Stomach (tissue), 8 donors: ENCODE measurements at regions not wholly inside any gene's neighbourhood (a gene's known extent, or its start where the extent isn't known, plus 50 kb on each side); places are given as distances from the start of the nearest gene placed in this dataset.

Experiments
- DNase-seq, 2 donors: peaks; one replicate each; pipeline versions ENCODE4 v3.0.0 to v3.0.0-alpha.2; 2013 to 2019
- H3K27ac ChIP-seq, 5 donors: fragments of 200-600 bp in 4 of 5; sonication (generic) in 4 of 5; one replicate each; pipeline ENCODE4 v1.5.1; 2013 to 2019; ENCODE audit warnings: mild to moderate bottlenecking in 1 of 5, moderate library complexity in 1 of 5
- H3K27me3 ChIP-seq, 3 donors: fragments of 200-600 bp; sonication (generic); one replicate each; pipeline ENCODE4 v1.5.1; 2017 to 2019; ENCODE audit warnings: mixed run types in 1 of 3
- H3K36me3 ChIP-seq, 4 donors: fragments of 200-600 bp; sonication (generic); 1 replicate in 3 of 4; 2 replicates in 1 of 4; pipeline ENCODE4 v1.5.1; 2016 to 2019
- H3K4me1 ChIP-seq, 4 donors: fragments of 200-600 bp; sonication (generic); one replicate each; pipeline ENCODE4 v1.5.1; 2016 to 2019
- H3K4me3 ChIP-seq, 4 donors: fragments of 200-600 bp; sonication (generic) in 3 of 4; one replicate each; pipeline ENCODE4 v1.5.1; 2016 to 2019; ENCODE audit warnings: mild to moderate bottlenecking in 1 of 4
- H3K9me3 ChIP-seq, 4 donors: fragments of 200-600 bp; sonication (generic); one replicate each; pipeline ENCODE4 v1.5.1; 2016 to 2019
- CTCF ChIP-seq, 7 experiments: fragments of 450-650 bp in 4 of 7; fragments of 200-600 bp in 3 of 7; sonication (generic) in 3 of 7; IDR thresholded peaks; one replicate each; pipeline ENCODE4 v1.5.1; 2016 to 2019; ENCODE audit warnings: antibody characterized with exemption in 7 of 7, control low read depth in 2 of 7, mild to moderate bottlenecking in 1 of 7
- EP300 ChIP-seq: sonication (generic); formaldehyde crosslinking; IDR thresholded peaks from one replicate; pipeline ENCODE4 v1.6.1; 2017; ENCODE audit warnings: antibody characterized with exemption
- POLR2A ChIP-seq, 4 donors: fragments of 450-650 bp; IDR thresholded peaks; one replicate each; pipeline ENCODE4 v1.6.1; 2016; ENCODE audit warnings: antibody characterized with exemption in 4 of 4, control low read depth in 2 of 4, mild to moderate bottlenecking in 1 of 4, moderate library complexity in 1 of 4
- POLR2AphosphoS5 ChIP-seq, 3 donors: sonication (generic); formaldehyde crosslinking; IDR thresholded peaks; one replicate each; pipeline ENCODE4 v1.6.1; 2016; ENCODE audit warnings: antibody characterized with exemption in 3 of 3
- WGBS, 5 donors: extraction: QIAGEN DNeasy Blood & Tissue Kit in 3 of 5; methylation state at CpG; one replicate each; pipeline versions ENCODE4 v1.1.5 to v1.1.7; 2013 to 2018; 5-methylcytosine and 5-hydroxymethylcytosine counted together
- intact Hi-C: fragments of 100-400 bp; cut with DNase I; formaldehyde crosslinking; loops from one replicate; pipeline ENCODE4 v1.15.1; 2023; ENCODE audit warnings: low total_unique reads
- donor health status: healthy with polysubstance abuse.
- donor health status: Bipolar disorder and iron deficiency.
- donor health status: healthy.

DNA sequence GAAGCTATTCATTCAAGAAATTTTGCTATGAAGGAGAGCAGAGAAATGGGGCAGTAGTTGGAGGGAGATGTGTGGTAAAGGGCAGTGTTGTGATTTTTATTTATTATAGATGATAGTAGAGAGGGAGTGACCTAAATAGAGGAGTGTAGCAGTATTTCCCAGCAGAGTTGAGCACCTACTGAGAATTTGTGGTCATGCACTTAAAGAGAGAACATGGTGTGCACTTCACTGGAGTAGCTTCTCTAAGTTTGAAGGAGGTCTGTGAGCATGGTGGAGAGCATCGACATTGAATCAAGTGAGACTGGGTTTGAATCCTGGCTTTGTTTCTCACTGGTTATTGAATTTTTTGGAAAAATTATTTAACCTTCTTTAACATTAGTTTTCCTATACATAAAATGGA is 129.2 kb downstream of the AQP4 start:
- intact Hi-C loops, result no loop called here
- Histone ChIP-seq H3K4me3 (no peak overlapping the region), H3K27ac (no peak overlapping the region), H3K9me3 (no peaks in the 10 kb centered on the region), H3K36me3 (no peaks in the 10 kb centered on the region), H3K27me3 (no peaks in the 10 kb centered on the region), H3K4me1 (no peaks in the 10 kb centered on the region)
- TF ChIP-seq POLR2AphosphoS5 (IDR thresholded peaks at IDR 0.05), result no peak
- TF ChIP-seq POLR2A (IDR thresholded peaks at IDR 0.05), result no peak
- no peak for TF ChIP-seq EP300
- no peak for TF ChIP-seq CTCF (IDR thresholded peaks at IDR 0.05)
- no peak for DNase-seq
- WGBS, 5 donors, result 95 to 100% (median 100%) methylated on average over 1 of the region's 1 CpG

DNA sequence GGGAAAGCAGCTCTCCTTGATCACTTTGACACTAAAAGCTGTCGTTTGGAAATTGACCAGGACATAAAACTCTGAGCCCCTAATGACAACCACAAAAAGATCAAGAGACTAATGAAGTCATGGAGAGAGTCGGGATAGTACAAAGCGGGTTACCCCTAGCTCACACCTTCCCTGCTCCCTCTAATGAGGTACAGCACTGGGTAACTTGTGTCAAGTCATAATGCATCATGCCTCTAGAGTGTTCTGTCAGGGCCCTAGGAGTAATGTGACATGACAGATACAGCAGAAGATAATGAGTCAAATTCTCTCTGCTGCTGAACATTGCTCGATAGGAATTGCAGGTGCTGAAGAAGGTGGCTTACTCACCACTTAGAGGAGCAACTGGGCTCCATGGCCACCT is 130.7 kb downstream of the AQP4 start:
- Histone ChIP-seq H3K4me3 (no peak overlapping the region), H3K27ac (no peak overlapping the region), H3K9me3 (no peaks in the 10 kb centered on the region), H3K27me3 (no peaks in the 10 kb centered on the region), H3K4me1 (no peaks in the 10 kb centered on the region), H3K36me3 (no peaks in the 10 kb centered on the region)
- intact Hi-C loops, result no loop called here
- no peak for TF ChIP-seq EP300
- 47 to 79% (median 64%) methylated on average over 4 of the region's 4 CpGs for WGBS, 5 donors
- DNase-seq, result no peak

- H3K27me3 ChIP-seq, result no peaks in the 10 kb centered on the region
- DNase-seq, result no peak
- 94 to 100% (median 95%) methylated on average over 2 of the region's 2 CpGs for WGBS, 5 donors
- H3K36me3 ChIP-seq, result no peaks in the 10 kb centered on the region
- H3K27ac ChIP-seq, result no peak overlapping the region
- H3K4me1 ChIP-seq, result no peaks in the 10 kb centered on the region
- intact Hi-C loops, result no loop called here
- TF ChIP-seq CTCF (IDR thresholded peaks at IDR 0.05) (no peak), EP300 (no peak), POLR2AphosphoS5 (IDR thresholded peaks at IDR 0.05) (no peak), POLR2A (IDR thresholded peaks at IDR 0.05) (no peak)
- no peaks in the 10 kb centered on the region for H3K9me3 ChIP-seq
- H3K4me3 ChIP-seq, result no peak overlapping the region
Observed at GRCh38 chr18:26729449-26729848, 136.1 kb downstream of the AQP4 start.

DNA sequence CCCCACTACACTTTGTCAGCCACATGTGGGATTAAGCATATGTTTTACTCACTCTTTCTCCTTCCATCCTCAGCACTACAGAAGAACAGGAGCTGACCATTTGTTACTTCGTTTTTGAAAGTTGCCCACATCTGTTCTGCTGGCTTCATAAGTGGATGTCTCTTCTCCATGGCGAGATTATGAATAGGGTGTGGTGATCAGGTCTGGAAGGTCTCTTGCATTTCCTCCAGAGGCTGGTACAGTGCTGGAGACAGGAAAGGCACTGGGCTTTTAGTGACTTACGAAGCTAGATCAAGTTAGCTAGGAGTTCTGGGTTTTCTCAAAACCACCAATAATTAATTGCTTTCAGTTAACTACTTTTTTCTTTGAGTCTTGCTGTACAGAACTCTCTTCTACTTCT is 136.5 kb downstream of the AQP4 start:
- H3K27ac ChIP-seq, result no peak overlapping the region
- no peaks in the 10 kb centered on the region for H3K27me3 ChIP-seq
- no peaks in the 10 kb centered on the region for H3K36me3 ChIP-seq
- H3K9me3 ChIP-seq, result no peaks in the 10 kb centered on the region
- no peak for TF ChIP-seq CTCF (IDR thresholded peaks at IDR 0.05)
- no peak for TF ChIP-seq EP300
- TF ChIP-seq POLR2A (IDR thresholded peaks at IDR 0.05), result no peak
- TF ChIP-seq POLR2AphosphoS5 (IDR thresholded peaks at IDR 0.05), result no peak
- 80 to 92% (median 85%) methylated on average over 3 of the region's 3 CpGs for WGBS, 5 donors
- no peak overlapping the region for H3K4me3 ChIP-seq
- intact Hi-C loops, result no loop called here
- DNase-seq, result no peak
- no peaks in the 10 kb centered on the region for H3K4me1 ChIP-seq

DNA sequence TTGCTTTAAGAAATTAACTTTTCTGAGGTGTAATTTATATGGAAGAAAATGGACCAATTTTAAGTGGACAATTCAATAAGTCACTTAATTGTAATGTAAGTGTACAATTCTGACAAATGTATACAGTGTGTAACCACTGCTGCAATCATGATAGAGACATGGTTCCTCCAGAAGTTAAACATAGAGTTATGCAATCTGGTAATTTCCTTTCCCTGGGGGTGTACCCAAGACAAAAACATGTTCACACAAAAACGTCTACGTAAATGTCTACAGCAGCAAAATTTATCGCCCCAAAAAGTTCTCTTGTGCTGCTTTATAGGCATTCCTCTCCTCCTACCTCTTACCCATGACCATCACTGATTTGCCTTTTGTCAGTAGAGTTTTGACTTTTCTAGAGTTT is 141.5 kb downstream of the AQP4 start:
- H3K4me3 ChIP-seq, result no peak overlapping the region
- intact Hi-C loops, result no loop called here
- H3K27ac ChIP-seq, result no peak overlapping the region
- WGBS, 5 donors, result 70 to 82% (median 78%) methylated on average over 3 of the region's 3 CpGs
- no peaks in the 10 kb centered on the region for H3K4me1 ChIP-seq
- no peak for TF ChIP-seq POLR2AphosphoS5 (IDR thresholded peaks at IDR 0.05)
- TF ChIP-seq POLR2A (IDR thresholded peaks at IDR 0.05), result no peak
- no peak for TF ChIP-seq EP300
- no peak for TF ChIP-seq CTCF (IDR thresholded peaks at IDR 0.05)
- DNase-seq, result no peak
- no peaks in the 10 kb centered on the region for H3K36me3 ChIP-seq
- no peaks in the 10 kb centered on the region for H3K27me3 ChIP-seq
- H3K9me3 ChIP-seq, result no peaks in the 10 kb centered on the region
